ENCODE measurements at regions not wholly inside any gene's neighbourhood (a gene's known extent, or its start where the extent isn't known, plus 50 kb on each side); places are given as distances from the start of the nearest gene placed in this dataset.

DNA sequence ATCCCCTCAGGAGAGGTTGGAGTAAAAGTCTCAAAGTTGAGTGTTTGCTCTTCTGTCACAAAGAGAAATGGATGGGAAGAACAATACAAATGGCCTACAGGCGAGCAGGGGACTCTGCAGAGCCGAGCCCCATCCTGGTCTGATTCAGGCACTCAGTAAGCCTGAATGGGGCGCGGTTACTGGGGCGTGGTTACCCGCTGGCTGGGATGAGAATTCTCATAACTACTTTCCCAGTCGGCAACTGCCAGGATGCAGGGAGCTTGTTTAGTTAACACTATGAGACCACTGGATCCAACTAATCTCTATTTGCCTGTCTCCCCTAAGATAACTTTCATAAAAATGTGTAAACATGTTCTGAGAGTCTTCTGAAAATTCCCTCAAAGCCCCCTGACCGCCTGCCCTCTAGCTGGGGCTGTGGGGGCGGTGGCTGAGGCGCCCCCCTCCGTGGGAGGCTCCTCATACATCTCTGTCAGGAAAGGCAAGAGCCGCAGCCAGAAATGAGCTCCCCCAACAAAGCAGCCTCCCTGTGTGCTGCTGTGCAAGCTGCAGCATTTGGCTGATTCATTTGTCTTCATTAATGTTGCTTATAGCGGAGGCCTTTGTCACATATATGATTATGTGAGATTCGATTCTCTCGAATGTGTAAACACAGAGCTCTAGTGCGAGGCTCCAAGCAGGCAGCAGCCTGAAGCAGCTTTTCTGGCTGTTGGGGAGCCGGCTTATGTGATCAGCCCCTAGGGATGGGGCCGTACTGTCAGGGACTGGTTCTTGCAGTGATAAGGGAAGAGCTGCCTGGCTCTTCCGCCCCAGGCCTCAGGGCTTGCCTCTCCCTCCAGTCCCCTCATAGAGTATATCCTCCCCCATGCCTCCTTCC lies 126.1 kb upstream of the ARHGAP5 start (continued):
- TF ChIP-seq, protein P1, sequence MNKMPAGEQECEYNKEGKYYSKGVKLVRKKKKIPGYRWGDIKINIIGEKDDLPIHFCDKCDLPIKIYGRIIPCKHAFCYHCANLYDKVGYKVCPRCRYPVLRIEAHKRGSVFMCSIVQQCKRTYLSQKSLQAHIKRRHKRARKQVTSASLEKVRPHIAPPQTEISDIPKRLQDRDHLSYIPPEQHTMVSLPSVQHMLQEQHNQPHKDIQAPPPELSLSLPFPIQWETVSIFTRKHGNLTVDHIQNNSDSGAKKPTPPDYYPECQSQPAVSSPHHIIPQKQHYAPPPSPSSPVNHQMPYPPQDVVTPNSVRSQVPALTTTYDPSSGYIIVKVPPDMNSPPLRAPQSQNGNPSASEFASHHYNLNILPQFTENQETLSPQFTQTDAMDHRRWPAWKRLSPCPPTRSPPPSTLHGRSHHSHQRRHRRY (tag by site-specific recombination; IDR thresholded peaks at IDR 0.05): no peak
- TF ChIP-seq ZNF394 (tag by site-specific recombination; IDR thresholded peaks at IDR 0.05; ENCODE audit: borderline replicate concordance) (no peak), ZNF707 (tag by site-specific recombination; IDR thresholded peaks at IDR 0.05) (no peak), ZBTB48 (tag by site-specific recombination; IDR thresholded peaks at IDR 0.05) (peak; percentile 84)
- TF ChIP-seq, protein P2, sequence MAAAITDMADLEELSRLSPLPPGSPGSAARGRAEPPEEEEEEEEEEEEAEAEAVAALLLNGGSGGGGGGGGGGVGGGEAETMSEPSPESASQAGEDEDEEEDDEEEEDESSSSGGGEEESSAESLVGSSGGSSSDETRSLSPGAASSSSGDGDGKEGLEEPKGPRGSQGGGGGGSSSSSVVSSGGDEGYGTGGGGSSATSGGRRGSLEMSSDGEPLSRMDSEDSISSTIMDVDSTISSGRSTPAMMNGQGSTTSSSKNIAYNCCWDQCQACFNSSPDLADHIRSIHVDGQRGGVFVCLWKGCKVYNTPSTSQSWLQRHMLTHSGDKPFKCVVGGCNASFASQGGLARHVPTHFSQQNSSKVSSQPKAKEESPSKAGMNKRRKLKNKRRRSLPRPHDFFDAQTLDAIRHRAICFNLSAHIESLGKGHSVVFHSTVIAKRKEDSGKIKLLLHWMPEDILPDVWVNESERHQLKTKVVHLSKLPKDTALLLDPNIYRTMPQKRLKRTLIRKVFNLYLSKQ (tag by site-specific recombination; IDR thresholded peaks at IDR 0.05; ENCODE audit: borderline replicate concordance): no peak

DNA sequence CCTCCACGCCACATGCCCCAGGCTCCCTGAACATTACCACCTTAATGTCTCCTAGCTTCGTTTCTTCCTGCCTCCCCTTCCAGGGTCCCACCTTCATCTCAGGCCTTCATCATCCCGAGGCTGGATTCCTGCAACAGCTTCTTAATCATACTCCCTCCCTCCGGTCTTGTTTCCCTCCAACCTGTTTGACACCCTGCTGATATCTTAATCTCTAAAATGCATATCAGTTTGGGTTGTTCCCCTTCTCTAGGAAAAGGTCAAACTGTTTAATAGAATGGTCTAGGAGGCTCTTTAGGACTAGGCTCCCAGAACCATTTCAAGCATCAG lies 125.5 kb upstream of the ARHGAP5 start:
- Histone ChIP-seq H3K4me3 (ENCODE audit: low read depth, low read length) (no peak overlapping the region), H3K4me1 (ENCODE audit: control insufficient read depth, insufficient read depth, low read length) (peaks cover 20% of the 10 kb centered on the region), H3K27ac (ENCODE audit: extremely low read depth, low read depth, low read length) (peak overlapping the region; percentile 60; the same call in 1 of the 2 replicates), H3K36me3 (ENCODE audit: control insufficient read depth in 2 of 2, insufficient read depth in 1 of 2, low read length in 2 of 2) (no peaks in the 10 kb centered on the region), H3K9me3 (ENCODE audit: control insufficient read depth, insufficient read depth, low read depth, low read length) (no peaks in the 10 kb centered on the region)
- TF ChIP-seq KLF7 (tag by site-specific recombination; IDR thresholded peaks at IDR 0.05; ENCODE audit: borderline replicate concordance): no peak
- TF ChIP-seq, protein P3, sequence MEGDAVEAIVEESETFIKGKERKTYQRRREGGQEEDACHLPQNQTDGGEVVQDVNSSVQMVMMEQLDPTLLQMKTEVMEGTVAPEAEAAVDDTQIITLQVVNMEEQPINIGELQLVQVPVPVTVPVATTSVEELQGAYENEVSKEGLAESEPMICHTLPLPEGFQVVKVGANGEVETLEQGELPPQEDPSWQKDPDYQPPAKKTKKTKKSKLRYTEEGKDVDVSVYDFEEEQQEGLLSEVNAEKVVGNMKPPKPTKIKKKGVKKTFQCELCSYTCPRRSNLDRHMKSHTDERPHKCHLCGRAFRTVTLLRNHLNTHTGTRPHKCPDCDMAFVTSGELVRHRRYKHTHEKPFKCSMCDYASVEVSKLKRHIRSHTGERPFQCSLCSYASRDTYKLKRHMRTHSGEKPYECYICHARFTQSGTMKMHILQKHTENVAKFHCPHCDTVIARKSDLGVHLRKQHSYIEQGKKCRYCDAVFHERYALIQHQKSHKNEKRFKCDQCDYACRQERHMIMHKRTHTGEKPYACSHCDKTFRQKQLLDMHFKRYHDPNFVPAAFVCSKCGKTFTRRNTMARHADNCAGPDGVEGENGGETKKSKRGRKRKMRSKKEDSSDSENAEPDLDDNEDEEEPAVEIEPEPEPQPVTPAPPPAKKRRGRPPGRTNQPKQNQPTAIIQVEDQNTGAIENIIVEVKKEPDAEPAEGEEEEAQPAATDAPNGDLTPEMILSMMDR (tag by site-specific recombination; IDR thresholded peaks at IDR 0.05): no peak
- TF ChIP-seq ZFP3 (tag by site-specific recombination; IDR thresholded peaks at IDR 0.05; ENCODE audit: low read depth): no peak
- no peak for TF ChIP-seq ZNF837 (tag by site-specific recombination; IDR thresholded peaks at IDR 0.05)
- TF ChIP-seq ZNF239 (tag by site-specific recombination; IDR thresholded peaks at IDR 0.05): no peak
- TF ChIP-seq, protein P4, sequence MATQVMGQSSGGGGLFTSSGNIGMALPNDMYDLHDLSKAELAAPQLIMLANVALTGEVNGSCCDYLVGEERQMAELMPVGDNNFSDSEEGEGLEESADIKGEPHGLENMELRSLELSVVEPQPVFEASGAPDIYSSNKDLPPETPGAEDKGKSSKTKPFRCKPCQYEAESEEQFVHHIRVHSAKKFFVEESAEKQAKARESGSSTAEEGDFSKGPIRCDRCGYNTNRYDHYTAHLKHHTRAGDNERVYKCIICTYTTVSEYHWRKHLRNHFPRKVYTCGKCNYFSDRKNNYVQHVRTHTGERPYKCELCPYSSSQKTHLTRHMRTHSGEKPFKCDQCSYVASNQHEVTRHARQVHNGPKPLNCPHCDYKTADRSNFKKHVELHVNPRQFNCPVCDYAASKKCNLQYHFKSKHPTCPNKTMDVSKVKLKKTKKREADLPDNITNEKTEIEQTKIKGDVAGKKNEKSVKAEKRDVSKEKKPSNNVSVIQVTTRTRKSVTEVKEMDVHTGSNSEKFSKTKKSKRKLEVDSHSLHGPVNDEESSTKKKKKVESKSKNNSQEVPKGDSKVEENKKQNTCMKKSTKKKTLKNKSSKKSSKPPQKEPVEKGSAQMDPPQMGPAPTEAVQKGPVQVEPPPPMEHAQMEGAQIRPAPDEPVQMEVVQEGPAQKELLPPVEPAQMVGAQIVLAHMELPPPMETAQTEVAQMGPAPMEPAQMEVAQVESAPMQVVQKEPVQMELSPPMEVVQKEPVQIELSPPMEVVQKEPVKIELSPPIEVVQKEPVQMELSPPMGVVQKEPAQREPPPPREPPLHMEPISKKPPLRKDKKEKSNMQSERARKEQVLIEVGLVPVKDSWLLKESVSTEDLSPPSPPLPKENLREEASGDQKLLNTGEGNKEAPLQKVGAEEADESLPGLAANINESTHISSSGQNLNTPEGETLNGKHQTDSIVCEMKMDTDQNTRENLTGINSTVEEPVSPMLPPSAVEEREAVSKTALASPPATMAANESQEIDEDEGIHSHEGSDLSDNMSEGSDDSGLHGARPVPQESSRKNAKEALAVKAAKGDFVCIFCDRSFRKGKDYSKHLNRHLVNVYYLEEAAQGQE (tag by site-specific recombination; IDR thresholded peaks at IDR 0.05): no peak
- TF ChIP-seq, protein P5, sequence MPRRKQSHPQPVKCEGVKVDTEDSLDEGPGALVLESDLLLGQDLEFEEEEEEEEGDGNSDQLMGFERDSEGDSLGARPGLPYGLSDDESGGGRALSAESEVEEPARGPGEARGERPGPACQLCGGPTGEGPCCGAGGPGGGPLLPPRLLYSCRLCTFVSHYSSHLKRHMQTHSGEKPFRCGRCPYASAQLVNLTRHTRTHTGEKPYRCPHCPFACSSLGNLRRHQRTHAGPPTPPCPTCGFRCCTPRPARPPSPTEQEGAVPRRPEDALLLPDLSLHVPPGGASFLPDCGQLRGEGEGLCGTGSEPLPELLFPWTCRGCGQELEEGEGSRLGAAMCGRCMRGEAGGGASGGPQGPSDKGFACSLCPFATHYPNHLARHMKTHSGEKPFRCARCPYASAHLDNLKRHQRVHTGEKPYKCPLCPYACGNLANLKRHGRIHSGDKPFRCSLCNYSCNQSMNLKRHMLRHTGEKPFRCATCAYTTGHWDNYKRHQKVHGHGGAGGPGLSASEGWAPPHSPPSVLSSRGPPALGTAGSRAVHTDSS (tag by site-specific recombination; IDR thresholded peaks at IDR 0.05): peak; percentile 63
- no peak for TF ChIP-seq ZFP41 (tag by site-specific recombination; IDR thresholded peaks at IDR 0.05; ENCODE audit: borderline replicate concordance)
- TF ChIP-seq ZNF341 (tag by site-specific recombination; IDR thresholded peaks at IDR 0.05; ENCODE audit: low read depth): peak; percentile 74
- TF ChIP-seq YY2 (tag by site-specific recombination; IDR thresholded peaks at IDR 0.05): no peak
- no peak for TF ChIP-seq ZNF366 (tag by site-specific recombination; conservative IDR thresholded peaks at IDR 0.05)
- TF ChIP-seq, protein P6, sequence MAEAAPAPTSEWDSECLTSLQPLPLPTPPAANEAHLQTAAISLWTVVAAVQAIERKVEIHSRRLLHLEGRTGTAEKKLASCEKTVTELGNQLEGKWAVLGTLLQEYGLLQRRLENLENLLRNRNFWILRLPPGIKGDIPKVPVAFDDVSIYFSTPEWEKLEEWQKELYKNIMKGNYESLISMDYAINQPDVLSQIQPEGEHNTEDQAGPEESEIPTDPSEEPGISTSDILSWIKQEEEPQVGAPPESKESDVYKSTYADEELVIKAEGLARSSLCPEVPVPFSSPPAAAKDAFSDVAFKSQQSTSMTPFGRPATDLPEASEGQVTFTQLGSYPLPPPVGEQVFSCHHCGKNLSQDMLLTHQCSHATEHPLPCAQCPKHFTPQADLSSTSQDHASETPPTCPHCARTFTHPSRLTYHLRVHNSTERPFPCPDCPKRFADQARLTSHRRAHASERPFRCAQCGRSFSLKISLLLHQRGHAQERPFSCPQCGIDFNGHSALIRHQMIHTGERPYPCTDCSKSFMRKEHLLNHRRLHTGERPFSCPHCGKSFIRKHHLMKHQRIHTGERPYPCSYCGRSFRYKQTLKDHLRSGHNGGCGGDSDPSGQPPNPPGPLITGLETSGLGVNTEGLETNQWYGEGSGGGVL (tag by site-specific recombination; IDR thresholded peaks at IDR 0.05): 0 out of 2 replicates have a peak, but pooled peaks have one; percentile 3
- TF ChIP-seq ZNF529 (tag by site-specific recombination; IDR thresholded peaks at IDR 0.05; ENCODE audit: insufficient replicate concordance): no peak
- no peak for TF ChIP-seq MZF1 (tag by site-specific recombination; IDR thresholded peaks at IDR 0.05; ENCODE audit: borderline replicate concordance)
- TF ChIP-seq ZNF121 (tag by site-specific recombination; IDR thresholded peaks at IDR 0.05): no peak
- ChIA-PET POLR2A (no interaction called here), CTCF (interaction anchor here (0.8 to 1.2 kb wide), 2 partner anchors 22 to 25 kb away, joined by 3 read pairs; no protein-coding TSS in a partner anchor)

All from HEK293 (cell line).